AG04449 (cell line): ENCODE measurements at regions not wholly inside any gene's neighbourhood (a gene's known extent, or its start where the extent isn't known, plus 50 kb on each side); places are given as distances from the start of the nearest gene placed in this dataset.

ENCODE experiments used
- CTCF ChIA-PET: fragments of 350-600 bp; formaldehyde crosslinking; extraction: SDS; loops from one replicate; lab custom pipeline; 2021; ENCODE audit warnings: antibody characterized with exemption; lab: Yijun Ruan, JAX
- POLR2A ChIA-PET: fragments of 400-600, 350-600 bp; formaldehyde crosslinking; extraction: SDS; loops from one replicate; lab custom pipeline; 2020; ENCODE audit warnings: antibody characterized with exemption, inconsistent platforms; lab: Yijun Ruan, JAX
- DNase-seq: peaks from one replicate; pipeline ENCODE4 v3.0.0-alpha.2; 2010; ENCODE audit warnings: low read depth, low spot score
- H3K4me3 ChIP-seq: 2 replicates; pipeline ENCODE4 v1.5.1; 2011; ENCODE audit warnings: low read depth, mild to moderate bottlenecking, control low read depth, low read length
- CTCF ChIP-seq: IDR thresholded peaks from one replicate; pipeline ENCODE4 v1.5.1; 2011; ENCODE audit warnings: mild to moderate bottlenecking, moderate library complexity, low read length, control low read depth, inconsistent platforms; ENCODE audit not compliant: insufficient read depth; ENCODE audit errors: missing control alignments

GRCh38 chr1:30032302-30032701, 691.1 kb downstream of the MATN1 start:
- CTCF ChIA-PET, result no interaction called here
- TF ChIP-seq CTCF, result no peak
- no peak overlapping the region for H3K4me3 ChIP-seq
- POLR2A ChIA-PET, result no interaction called here
- no peak for DNase-seq

GRCh38 chr1:30029677-30030076, 693.7 kb downstream of the MATN1 start:
- TF ChIP-seq CTCF, result no peak
- DNase-seq, result no peak
- ChIA-PET CTCF (interaction anchor here (1.4 kb wide), 1 partner anchor 350 kb away, joined by 3 read pairs; no protein-coding TSS in a partner anchor), POLR2A (no interaction called here)
- no peak overlapping the region for H3K4me3 ChIP-seq

GRCh38 chr1:30028939-30029338, 694.4 kb downstream of the MATN1 start:
- ChIA-PET POLR2A (no interaction called here), CTCF (no interaction called here)
- no peak overlapping the region for H3K4me3 ChIP-seq
- TF ChIP-seq CTCF, result no peak
- DNase-seq, result no peak

- DNase-seq, result no peak
- CTCF ChIA-PET, result no interaction called here
- POLR2A ChIA-PET, result no interaction called here
- H3K4me3 ChIP-seq, result no peak overlapping the region
- no peak for TF ChIP-seq CTCF
These were observed 695.1 kb downstream of the MATN1 start for GRCh38 chr1:30028283-30028682.

GRCh38 chr1:30027247-30027646, 696.1 kb downstream of the MATN1 start:
- CTCF ChIA-PET, result no interaction called here
- POLR2A ChIA-PET, result no interaction called here
- no peak for TF ChIP-seq CTCF
- no peak for DNase-seq
- H3K4me3 ChIP-seq, result no peak overlapping the region

- no peak for DNase-seq
- no peak overlapping the region for H3K4me3 ChIP-seq
- ChIA-PET CTCF (interaction anchor here (1.3 kb wide), 1 partner anchor 316 kb away, joined by 3 read pairs; no protein-coding TSS in a partner anchor), POLR2A (no interaction called here)
- no peak for TF ChIP-seq CTCF
These were observed 698.8 kb downstream of the MATN1 start for GRCh38 chr1:30024411-30025195.
